Left ventricle myocardium inferior (tissue), 1 donor: ENCODE measurements at regions not wholly inside any gene's neighbourhood (a gene's known extent, or its start where the extent isn't known, plus 50 kb on each side); places are given as distances from the start of the nearest gene placed in this dataset.
A peak's percentile ranks its signal among the peaks of the same experiment; 100 is the strongest.

Experiments used
- DNase-seq: peaks from one replicate; pipeline ENCODE4 v3.0.0-alpha.2; 2020
- H3K27ac ChIP-seq: fragments of 200-600 bp; replicated peaks from 2 replicates; pipeline ENCODE4 v1.8.0; 2021
- H3K27me3 ChIP-seq: fragments of 200-600 bp; 2 replicates; pipeline ENCODE4 v1.8.0; 2021; ENCODE audit warnings: low read depth
- H3K36me3 ChIP-seq: fragments of 200-600 bp; 2 replicates; pipeline ENCODE4 v1.8.0; 2021
- H3K4me1 ChIP-seq: fragments of 200-600 bp; 2 replicates; pipeline ENCODE4 v1.8.0; 2021
- H3K4me3 ChIP-seq: fragments of 200-600 bp; 2 replicates; pipeline ENCODE4 v1.8.0; 2021; ENCODE audit warnings: mild to moderate bottlenecking, moderate library complexity
- H3K9me3 ChIP-seq: fragments of 200-600 bp; replicated peaks from 2 replicates; pipeline ENCODE4 v1.8.0; 2021
- intact Hi-C: fragments of 100-400 bp; cut with micrococcal nuclease; formaldehyde crosslinking; loops from one replicate; pipeline ENCODE4 v1.11.0; 2022
- TF ChIP-seq, protein P1 (sequence below): fragments of 200-600 bp; IDR thresholded peaks from 2 replicates; pipeline ENCODE4 v1.8.0; 2021; ENCODE audit warnings: antibody characterized with exemption, mild to moderate bottlenecking, borderline replicate concordance
- donor health status: DM: no; HTN: yes; CAD: no; lungs with severe emphysema.

DNA sequence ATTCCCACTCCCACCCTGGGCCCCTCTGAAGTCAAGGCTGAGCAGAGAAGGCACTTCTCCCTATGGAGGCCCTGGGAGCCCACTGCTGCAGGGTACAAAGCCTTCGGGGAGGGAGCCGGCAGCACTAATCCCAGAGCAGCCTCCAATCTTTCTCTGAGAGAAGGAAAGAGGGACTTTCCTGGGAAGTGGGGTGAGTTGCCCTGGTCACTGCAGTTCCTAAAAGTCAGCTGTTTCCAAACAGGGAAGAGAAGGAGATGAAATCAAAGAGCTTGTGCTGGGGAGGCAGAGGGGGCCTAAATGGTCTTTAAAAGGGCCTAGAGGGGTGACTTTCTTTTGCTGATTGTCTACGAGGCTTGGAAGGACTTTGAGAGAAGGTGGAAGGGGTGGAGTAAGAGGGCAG is 264.7 kb downstream of the TNS1 start:
- no peaks in the 10 kb centered on the region for H3K36me3 ChIP-seq
- H3K27me3 ChIP-seq: no peaks in the 10 kb centered on the region
- intact Hi-C loops: no loop called here
- H3K4me3 ChIP-seq: no peak overlapping the region
- TF ChIP-seq, protein P1, sequence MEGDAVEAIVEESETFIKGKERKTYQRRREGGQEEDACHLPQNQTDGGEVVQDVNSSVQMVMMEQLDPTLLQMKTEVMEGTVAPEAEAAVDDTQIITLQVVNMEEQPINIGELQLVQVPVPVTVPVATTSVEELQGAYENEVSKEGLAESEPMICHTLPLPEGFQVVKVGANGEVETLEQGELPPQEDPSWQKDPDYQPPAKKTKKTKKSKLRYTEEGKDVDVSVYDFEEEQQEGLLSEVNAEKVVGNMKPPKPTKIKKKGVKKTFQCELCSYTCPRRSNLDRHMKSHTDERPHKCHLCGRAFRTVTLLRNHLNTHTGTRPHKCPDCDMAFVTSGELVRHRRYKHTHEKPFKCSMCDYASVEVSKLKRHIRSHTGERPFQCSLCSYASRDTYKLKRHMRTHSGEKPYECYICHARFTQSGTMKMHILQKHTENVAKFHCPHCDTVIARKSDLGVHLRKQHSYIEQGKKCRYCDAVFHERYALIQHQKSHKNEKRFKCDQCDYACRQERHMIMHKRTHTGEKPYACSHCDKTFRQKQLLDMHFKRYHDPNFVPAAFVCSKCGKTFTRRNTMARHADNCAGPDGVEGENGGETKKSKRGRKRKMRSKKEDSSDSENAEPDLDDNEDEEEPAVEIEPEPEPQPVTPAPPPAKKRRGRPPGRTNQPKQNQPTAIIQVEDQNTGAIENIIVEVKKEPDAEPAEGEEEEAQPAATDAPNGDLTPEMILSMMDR: no peak
- H3K27ac ChIP-seq: no peak overlapping the region
- peaks cover 37% of the 10 kb centered on the region for H3K4me1 ChIP-seq
- H3K9me3 ChIP-seq: no peaks in the 10 kb centered on the region
- DNase-seq: no peak

DNA sequence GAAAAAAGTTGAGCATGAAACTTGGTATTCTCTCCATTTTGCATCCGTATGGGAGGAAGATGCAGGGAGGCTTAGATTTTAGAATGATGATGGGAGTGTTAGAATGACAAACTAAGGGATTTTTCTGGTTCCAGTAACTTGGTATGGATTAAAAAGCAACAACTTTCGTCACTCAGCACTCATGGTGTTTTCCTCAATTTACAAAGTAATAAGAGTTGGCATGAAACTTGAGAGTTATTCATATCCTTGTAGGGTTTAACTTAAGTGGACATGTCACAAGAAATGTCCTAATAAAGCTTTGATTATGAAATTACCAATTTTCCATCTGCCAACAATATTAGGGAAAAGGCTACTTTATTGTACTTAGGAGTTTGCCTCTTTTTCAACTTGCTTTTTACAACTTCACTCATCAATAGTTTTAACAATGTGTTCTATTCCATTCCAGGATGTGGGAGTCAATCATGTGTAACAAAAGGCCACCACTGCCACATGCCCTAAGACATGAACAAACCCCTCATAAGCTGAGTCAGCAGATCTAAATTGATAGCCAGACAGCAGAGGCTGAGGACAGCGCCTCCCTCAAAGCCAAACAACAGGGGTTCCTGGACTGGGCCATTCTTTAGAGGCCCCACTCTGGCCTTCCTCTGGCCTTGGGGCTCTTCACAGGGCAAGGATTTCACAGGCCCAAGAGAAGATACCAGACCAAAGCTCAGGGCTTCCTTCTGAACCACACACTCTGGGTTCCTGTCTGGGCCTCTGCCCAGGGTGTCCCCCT is 265.8 kb downstream of the TNS1 start:
- H3K4me3 ChIP-seq: no peak overlapping the region
- intact Hi-C loops: no loop called here
- H3K27ac ChIP-seq: no peak overlapping the region
- H3K27me3 ChIP-seq: no peaks in the 10 kb centered on the region
- H3K36me3 ChIP-seq: no peaks in the 10 kb centered on the region
- DNase-seq: no peak
- TF ChIP-seq, protein P1: no peak
- H3K4me1 ChIP-seq: peaks cover 45% of the 10 kb centered on the region
- H3K9me3 ChIP-seq: no peaks in the 10 kb centered on the region

DNA sequence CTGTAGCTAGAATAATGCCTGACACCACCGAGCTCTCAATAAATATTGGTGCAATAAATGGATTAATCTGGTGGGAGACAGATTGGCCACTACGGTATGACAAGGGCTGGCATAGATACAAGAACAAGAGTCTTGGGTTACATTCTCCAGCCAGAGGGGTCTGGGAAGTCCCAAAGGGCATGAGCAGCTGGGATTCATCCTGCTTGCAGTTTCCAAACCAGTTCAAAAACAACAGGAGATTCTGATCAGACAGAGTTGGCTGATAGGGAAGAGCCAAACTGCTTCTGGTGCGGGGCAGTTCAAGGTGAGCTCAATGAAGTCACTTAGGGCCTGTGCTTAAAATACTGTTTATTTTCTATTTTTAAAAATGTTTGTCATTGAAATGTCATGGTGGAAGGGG is 266.9 kb downstream of the TNS1 start:
- no peak for DNase-seq
- Histone ChIP-seq H3K27ac (no peak overlapping the region), H3K27me3 (no peaks in the 10 kb centered on the region), H3K36me3 (no peaks in the 10 kb centered on the region), H3K9me3 (no peaks in the 10 kb centered on the region), H3K4me3 (no peak overlapping the region), H3K4me1 (peaks cover 45% of the 10 kb centered on the region)
- intact Hi-C loops: no loop called here
- TF ChIP-seq, protein P1: no peak

DNA sequence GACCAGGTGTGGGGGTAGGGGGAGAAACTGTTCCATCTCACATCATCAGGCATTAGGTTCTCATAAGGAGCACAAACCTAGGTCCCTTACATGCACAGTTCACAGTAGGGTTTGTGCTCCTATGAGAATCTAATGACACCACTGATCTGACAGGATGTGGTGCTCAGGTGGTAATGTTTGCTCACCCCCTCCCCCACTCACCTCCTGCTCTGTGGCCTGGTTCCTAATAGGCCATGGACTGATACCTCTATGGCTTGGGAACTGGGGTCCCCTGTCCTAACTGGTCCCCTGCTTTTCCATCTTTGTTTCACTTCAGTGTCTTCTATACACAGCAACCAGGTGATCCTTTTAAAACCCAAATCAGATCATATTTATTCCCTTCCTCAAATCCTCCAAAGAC is 267.8 kb downstream of the TNS1 start:
- TF ChIP-seq, protein P1: no peak
- Histone ChIP-seq H3K36me3 (no peaks in the 10 kb centered on the region), H3K27me3 (no peaks in the 10 kb centered on the region), H3K9me3 (no peaks in the 10 kb centered on the region), H3K4me1 (peaks cover 49% of the 10 kb centered on the region), H3K4me3 (no peak overlapping the region), H3K27ac (no peak overlapping the region)
- DNase-seq: no peak
- intact Hi-C loops: no loop called here

DNA sequence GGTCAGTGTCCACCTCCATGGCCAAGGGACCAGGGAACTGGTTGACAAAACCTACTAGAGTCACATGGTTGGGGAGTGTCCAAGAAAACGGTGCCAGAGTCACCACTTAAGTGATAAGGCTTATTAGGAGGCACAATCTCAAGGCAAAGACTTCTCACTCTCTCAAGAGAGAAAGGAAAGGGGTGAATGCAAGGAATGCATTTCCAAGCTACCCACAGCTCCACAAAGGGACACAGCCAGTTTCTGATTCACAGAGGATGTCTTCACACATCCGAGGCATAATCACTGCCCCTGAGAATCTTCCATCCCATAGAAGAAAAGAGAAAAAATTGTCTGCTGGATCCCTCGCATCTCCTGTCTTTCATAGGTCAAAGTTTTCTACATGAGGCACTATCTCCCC is 269.3 kb downstream of the TNS1 start:
- Histone ChIP-seq H3K9me3 (no peaks in the 10 kb centered on the region), H3K27ac (peak overlapping the region; percentile 37), H3K4me3 (no peak overlapping the region), H3K4me1 (peaks cover 63% of the 10 kb centered on the region), H3K27me3 (no peaks in the 10 kb centered on the region), H3K36me3 (no peaks in the 10 kb centered on the region)
- no peak for DNase-seq
- TF ChIP-seq, protein P1: no peak
- intact Hi-C loops: no loop called here
